HepG2 (cell line): ENCODE measurements at regions not wholly inside any gene's neighbourhood (a gene's known extent, or its start where the extent isn't known, plus 50 kb on each side); places are given as distances from the start of the nearest gene placed in this dataset.

Source experiments
- ATAC-seq: fragments of 200-7000 bp; cut with Tn5 transposase; 3 replicates; pipeline ENCODE4 v1.9.1; 2020; ENCODE audit warnings: mild to moderate bottlenecking, moderate library complexity
- BruUV-seq: library from RNA; stranded (reverse); fragments of 400-500 nt; replicated peaks from 2 replicates; lab custom pipeline; 2021; lab: Mats Ljungman, UMichigan
- CTCF ChIA-PET: fragments of 300-600 bp; formaldehyde crosslinking; extraction: SDS; loops from one replicate; lab custom pipeline; 2021; ENCODE audit warnings: low total read pairs, inconsistent platforms, low intra/inter-chr PET ratio; lab: Yijun Ruan, JAX
- POLR2A ChIA-PET: fragments of 350-600 bp; sonication (Branson Sonifier 250); formaldehyde crosslinking; loops from one replicate; lab custom pipeline; 2020; ENCODE audit warnings: antibody characterized with exemption, inconsistent platforms; lab: Yijun Ruan, JAX
- DNase-seq: peaks from one replicate; pipeline ENCODE4 v3.0.0-alpha.2; 2015; ENCODE audit warnings: low spot score
- FAIRE-seq: peaks from 3 replicates; lab custom pipeline; 2011; peaks lifted over from hg19 to GRCh38; lab: Jason Lieb, UNC
- H2AFZ ChIP-seq: one replicate; pipeline ENCODE4 v1.6.1; 2011; ENCODE audit warnings: low read length, inconsistent platforms
- H3K27ac ChIP-seq: fragments of 300-600 bp; 3 replicates; pipeline ENCODE4 v1.8.0; 2011; ENCODE audit warnings: mixed run types, mild to moderate bottlenecking, mixed read lengths, low read length, inconsistent platforms; ENCODE audit not compliant: insufficient read depth; ENCODE audit errors: extremely low read length
- H3K27me3 ChIP-seq, 2 experiments: fragments of 200-600 bp in 1 of 2; 2 replicates in 1 of 2; 3 replicates in 1 of 2; pipeline versions ENCODE4 v1.6.0 to v1.8.0; 2011; ENCODE audit warnings: low read length in 2 of 2, mild to moderate bottlenecking in 2 of 2, moderate library complexity in 2 of 2, inconsistent platforms in 1 of 2; ENCODE audit not compliant: insufficient read depth in 2 of 2, control insufficient read depth in 1 of 2
- H3K36me3 ChIP-seq, 2 experiments: fragments of 200-600 bp in 1 of 2; replicated peaks in 1 of 2; 2 replicates in 1 of 2; 3 replicates in 1 of 2; pipeline versions ENCODE4 v1.5.1 to v1.8.0; 2011; ENCODE audit warnings: low read length in 2 of 2, inconsistent platforms in 1 of 2; ENCODE audit not compliant: insufficient read depth in 2 of 2, control insufficient read depth in 1 of 2
- H3K4me1 ChIP-seq: 2 replicates; pipeline ENCODE4 v1.5.1; 2012; ENCODE audit warnings: low read length, inconsistent platforms; ENCODE audit not compliant: insufficient read depth
- H3K4me2 ChIP-seq: 2 replicates; pipeline ENCODE4 v1.6.0; 2011; ENCODE audit warnings: low read depth, low read length, inconsistent platforms
- H3K4me3 ChIP-seq, 3 experiments: fragments of 200-600 bp in 1 of 3; sonication (generic), shearing (Covaris generic) in 1 of 3; replicated peaks in 1 of 3; 2 replicates each; pipeline ENCODE4 v1.5.1; 2011 to 2016; ENCODE audit warnings: low read length in 3 of 3, inconsistent platforms in 2 of 3, low read depth in 2 of 3, mild to moderate bottlenecking in 2 of 3, control low read depth in 1 of 3, mixed read lengths in 1 of 3; ENCODE audit not compliant: insufficient read depth in 1 of 3
- H3K79me2 ChIP-seq: one replicate; pipeline ENCODE4 v1.6.1; 2011; ENCODE audit warnings: low read length, inconsistent platforms; ENCODE audit not compliant: insufficient read depth
- H3K9ac ChIP-seq: 2 replicates; pipeline ENCODE4 v1.6.0; 2011; ENCODE audit warnings: mild to moderate bottlenecking, low read depth, low read length, inconsistent platforms; ENCODE audit not compliant: insufficient read depth
- H3K9me3 ChIP-seq: 2 replicates; pipeline ENCODE4 v1.5.1; 2012; ENCODE audit warnings: mild to moderate bottlenecking, low read length
- H4K20me1 ChIP-seq: 2 replicates; pipeline ENCODE4 v1.6.0; 2011; ENCODE audit warnings: inconsistent platforms, mild to moderate bottlenecking, low read length, moderate library complexity; ENCODE audit not compliant: insufficient read depth
- BCL3 ChIP-seq: sonication (generic); formaldehyde crosslinking; IDR thresholded peaks from 2 replicates; pipeline ENCODE4 v1.5.1; 2020; ENCODE audit warnings: mild to moderate bottlenecking, missing genetic modification reagents, moderate library complexity
- CENPBD1 ChIP-seq: sonication (generic); formaldehyde crosslinking; IDR thresholded peaks from 2 replicates; pipeline ENCODE4 v1.8.0; 2022; ENCODE audit warnings: missing genetic modification reagents, low read depth, mild to moderate bottlenecking, borderline replicate concordance
- CREB1 ChIP-seq, 2 experiments: fragments of 450-650 bp in 1 of 2; IDR thresholded peaks; 2 replicates each; pipeline ENCODE4 v1.6.1; 2016 to 2017; ENCODE audit warnings: control low read depth in 1 of 2, mild to moderate bottlenecking in 1 of 2, missing compliant biosample characterization in 1 of 2, missing genetic modification characterization in 1 of 2
- EP300 ChIP-seq, 3 experiments: sonication (generic) in 1 of 3; formaldehyde crosslinking in 1 of 3; IDR thresholded peaks; 2 replicates each; pipeline versions ENCODE4 v1.5.1 to v1.6.1; 2011 to 2020; ENCODE audit warnings: low read depth in 2 of 3, low read length in 2 of 3, borderline replicate concordance in 1 of 3, improper control_type of control experiment in 1 of 3, mild to moderate bottlenecking in 1 of 3, missing genetic modification reagents in 1 of 3, moderate library complexity in 1 of 3
- IRX3 ChIP-seq: sonication (generic); formaldehyde crosslinking; IDR thresholded peaks from 2 replicates; pipeline ENCODE4 v1.8.1; 2023; ENCODE audit warnings: mild to moderate bottlenecking, low read depth, missing genetic modification reagents, borderline replicate concordance
- KLF16 ChIP-seq, 2 experiments: sonication (generic) in 1 of 2; formaldehyde crosslinking in 1 of 2; IDR thresholded peaks; 2 replicates each; pipeline versions ENCODE4 v1.6.1 to v1.8.0; 2016 to 2023; ENCODE audit warnings: missing genetic modification reagents in 2 of 2, missing compliant biosample characterization in 1 of 2
- RFX3 ChIP-seq: IDR thresholded peaks from 2 replicates; pipeline ENCODE4 v1.6.1; 2016; ENCODE audit warnings: missing biosample characterization, missing genetic modification reagents
- RFX5 ChIP-seq: IDR thresholded peaks from 2 replicates; pipeline ENCODE4 v1.6.1; 2011; ENCODE audit warnings: low read depth, low read length, improper control_type of control experiment
- SP4 ChIP-seq: sonication (generic); formaldehyde crosslinking; IDR thresholded peaks from 2 replicates; pipeline ENCODE4 v1.8.1; 2023; ENCODE audit warnings: mild to moderate bottlenecking, missing genetic modification reagents
- TCF7 ChIP-seq: sonication (generic); IDR thresholded peaks from 2 replicates; pipeline ENCODE4 v1.6.1; 2016; ENCODE audit warnings: antibody characterized with exemption, low read depth
- ZNF414 ChIP-seq: sonication (generic); formaldehyde crosslinking; IDR thresholded peaks from 2 replicates; pipeline ENCODE4 v1.5.0; 2020; ENCODE audit warnings: missing genetic modification reagents
- ZNF503 ChIP-seq: sonication (generic); formaldehyde crosslinking; IDR thresholded peaks from 2 replicates; pipeline ENCODE4 v1.4.0; 2020; ENCODE audit warnings: missing genetic modification reagents
- WGBS: methylation state at CpG from one replicate; pipeline ENCODE4 v1.1.6; 2017; ENCODE audit warnings: low lambda C conversion rate; 5-methylcytosine and 5-hydroxymethylcytosine counted together
- in situ Hi-C: cut with HindIII; loops from 2 replicates; pipeline ENCODE4 v1.10.0; 2017; ENCODE audit warnings: low pct_unique_long_range_greater_than_20kb; ENCODE audit not compliant: extremely low pct_ligation_motif_present
- intact Hi-C: fragments of 100-400 bp; cut with micrococcal nuclease; formaldehyde crosslinking; loops from one replicate; pipeline ENCODE4 v1.10.0; 2022; ENCODE audit not compliant: unreplicated experiment

GRCh38 chr3:3666664-3667063 is 132.6 kb upstream of the LRRN1 start:
- CTCF ChIA-PET: no interaction called here
- in situ Hi-C loops (no loop called here), intact Hi-C loops (no loop called here)
- FAIRE-seq (no peak), DNase-seq (no peak), ATAC-seq (no peak)
- Histone ChIP-seq H3K4me2 (no peak overlapping the region), H3K79me2 (no peaks in the 10 kb centered on the region), H3K4me3 (no peak overlapping the region), H3K4me1 (no peaks in the 10 kb centered on the region), H2AFZ (no peak overlapping the region), H4K20me1 (no peaks in the 10 kb centered on the region), H3K9ac (no peak overlapping the region), H3K27me3 (no peaks in the 10 kb centered on the region), H3K27ac (no peak overlapping the region), H3K36me3 (no peaks in the 10 kb centered on the region), H3K9me3 (no peaks in the 10 kb centered on the region)
- WGBS: 4% methylated on average over 3 of the region's 3 CpGs
- BruUV-seq: no TSS peak
- POLR2A ChIA-PET: no interaction called here
- TF ChIP-seq KLF16 (CRISPR knock-in tag; IDR thresholded peaks at IDR 0.05) (no peak), RFX5 (no peak), ZNF503 (CRISPR knock-in tag) (no peak), EP300 (IDR thresholded peaks at IDR 0.05; ENCODE audit: low read depth in 2 of 2, low read length in 2 of 2) (no peak), EP300 (CRISPR knock-in tag; IDR thresholded peaks at IDR 0.05; ENCODE audit: borderline replicate concordance) (no peak), RFX3 (CRISPR knock-in tag) (no peak), SP4 (CRISPR knock-in tag) (no peak), CENPBD1 (CRISPR knock-in tag) (no peak), IRX3 (CRISPR knock-in tag) (no peak), ZNF414 (CRISPR knock-in tag) (no peak), TCF7 (no peak), CREB1 (IDR thresholded peaks at IDR 0.05) (no peak), CREB1 (CRISPR knock-in tag; IDR thresholded peaks at IDR 0.05) (no peak), BCL3 (CRISPR knock-in tag) (no peak)
